ENCODE measurements at regions not wholly inside any gene's neighbourhood (a gene's known extent, or its start where the extent isn't known, plus 50 kb on each side); places are given as distances from the start of the nearest gene placed in this dataset.
A peak's percentile ranks its signal among the peaks of the same experiment; 100 is the strongest.

GRCh38 chr21:25373126-25374082 is 233.9 kb downstream of the MRPL39 start:
- DNase-seq = no peak

- no peak for DNase-seq
Observed at GRCh38 chr21:25371841-25372425, 235.3 kb downstream of the MRPL39 start.

GRCh38 chr21:25370311-25370744 is 237.0 kb downstream of the MRPL39 start:
- DNase-seq = peak; percentile 77 to 80

- no peak for DNase-seq
Observed at GRCh38 chr21:25369524-25370300, 237.6 kb downstream of the MRPL39 start.

GRCh38 chr21:25368531-25368930 is 238.8 kb downstream of the MRPL39 start:
- DNase-seq = no peak

GRCh38 chr21:25366116-25366515 is 241.2 kb downstream of the MRPL39 start:
- DNase-seq = no peak

- no peak for DNase-seq
Observed at GRCh38 chr21:25362375-25363267, 244.7 kb downstream of the MRPL39 start.

GRCh38 chr21:25361765-25362164 is 245.5 kb downstream of the MRPL39 start:
- DNase-seq = no peak

GRCh38 chr21:25361097-25361496 is 246.2 kb downstream of the MRPL39 start:
- no peak for DNase-seq

- no peak for DNase-seq
Observed at GRCh38 chr21:25360593-25360992, 246.7 kb downstream of the MRPL39 start.

GRCh38 chr21:25359724-25360123 is 247.6 kb downstream of the MRPL39 start:
- DNase-seq = no peak

GRCh38 chr21:25350056-25350455 is 257.2 kb downstream of the MRPL39 start:
- peak in 1 of 2 experiments; percentile 26 for DNase-seq

- DNase-seq = no peak
Observed at GRCh38 chr21:25343774-25344545, 263.3 kb downstream of the MRPL39 start.

- DNase-seq = no peak
Observed at GRCh38 chr21:25342816-25343215, 264.5 kb downstream of the MRPL39 start.

GRCh38 chr21:25341981-25342380 is 265.3 kb downstream of the MRPL39 start:
- no peak for DNase-seq

GRCh38 chr21:25338415-25338814 is 268.9 kb downstream of the MRPL39 start:
- DNase-seq = no peak

- no peak for DNase-seq
Observed at GRCh38 chr21:25334046-25334730, 273.1 kb downstream of the MRPL39 start.

GRCh38 chr21:25331286-25331685 is 276.0 kb downstream of the MRPL39 start:
- no peak for DNase-seq

GRCh38 chr21:25330266-25330665 is 277.0 kb downstream of the MRPL39 start:
- DNase-seq = no peak

GRCh38 chr21:25329227-25329825 is 278.0 kb downstream of the MRPL39 start:
- peak; percentile 9 to 45 for DNase-seq

All from SW 1271 (cell line).